Stimulated activated CD8-positive, alpha-beta memory T cell treated with anti-CD3 and anti-CD28 coated beads, Interleukin-4, amount 100 ng/mL, for 1 hour (primary cell): ENCODE measurements at regions not wholly inside any gene's neighbourhood (a gene's known extent, or its start where the extent isn't known, plus 50 kb on each side); places are given as distances from the start of the nearest gene placed in this dataset.

Source experiments
- DNase-seq, 2 donors: peaks; one replicate each; pipeline ENCODE4 v3.0.0-alpha.2; 2020; ENCODE audit warnings: low read depth in 2 of 2, low spot score in 1 of 2

DNA sequence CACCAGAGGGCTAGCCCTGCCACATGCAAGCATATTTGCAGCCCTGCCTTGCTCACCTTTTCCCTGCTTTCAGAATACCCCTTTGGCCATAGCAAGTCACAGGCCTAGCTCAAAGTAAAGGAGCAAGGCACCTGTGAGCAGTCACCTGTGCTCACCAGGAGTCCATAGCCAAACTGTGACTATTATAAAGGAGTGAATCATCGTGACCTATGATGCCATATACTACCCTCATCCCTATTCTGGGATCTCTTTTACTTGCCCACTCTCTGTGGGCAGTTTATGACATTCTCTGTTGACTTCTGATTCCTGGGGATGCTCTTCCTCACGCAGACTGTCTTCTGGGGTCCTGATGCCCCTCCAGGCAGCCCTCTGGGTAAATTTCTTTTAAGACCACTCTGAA is 200.5 kb upstream of the NLRP1 start:
- DNase-seq = no peak

GRCh38 chr17:5785338-5785737 is 201.0 kb upstream of the NLRP1 start:
- no peak for DNase-seq

DNA sequence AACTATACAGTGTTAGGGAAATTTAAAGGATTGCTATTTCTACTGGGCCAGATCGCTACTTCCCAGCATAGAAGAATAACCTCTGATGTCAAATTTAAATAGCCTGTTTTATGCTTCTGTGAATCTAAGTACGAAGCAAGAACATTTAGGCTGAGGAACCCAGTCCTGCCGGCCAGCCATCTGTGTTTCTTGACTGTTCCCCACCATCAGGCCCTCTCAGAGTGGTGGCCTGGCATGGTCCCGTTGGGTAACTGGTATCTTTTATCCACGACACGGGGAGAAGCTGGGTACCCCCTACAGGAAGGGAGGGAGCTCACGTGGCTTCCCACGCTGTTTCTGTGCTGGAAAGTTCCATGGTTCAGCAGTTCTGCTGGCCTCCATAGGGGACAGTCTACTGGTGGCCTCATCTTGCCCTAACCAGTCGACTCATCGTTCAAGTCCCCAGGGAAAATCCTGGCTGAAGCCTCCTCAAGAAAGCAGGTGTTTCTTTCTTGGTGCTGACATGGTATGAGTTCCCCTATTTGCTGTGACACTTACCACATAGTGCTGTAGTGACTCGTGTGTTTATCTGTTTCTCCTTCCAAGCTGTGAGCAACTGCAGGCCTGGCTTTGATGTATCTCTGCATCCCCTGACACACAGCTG is 201.7 kb upstream of the NLRP1 start:
- no peak for DNase-seq

DNA sequence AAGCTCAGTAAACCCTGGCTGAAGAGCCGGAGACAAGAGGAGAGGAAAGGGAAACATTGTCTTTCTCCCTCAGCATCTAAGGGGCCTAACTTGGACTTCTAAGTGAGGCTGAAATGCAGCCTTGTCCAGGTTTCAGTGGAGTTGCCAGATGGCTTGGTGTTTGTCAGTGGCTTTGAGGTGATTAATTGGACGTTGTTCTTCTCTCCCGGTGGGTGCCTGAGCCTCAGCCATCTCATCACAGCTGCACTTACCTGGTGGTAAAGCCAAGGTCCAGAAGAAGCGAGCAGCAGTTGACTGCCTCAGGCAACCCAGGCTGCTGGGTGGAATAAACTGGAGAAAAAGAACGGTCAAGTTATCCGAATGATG is 202.2 kb upstream of the NLRP1 start:
- no peak for DNase-seq

DNA sequence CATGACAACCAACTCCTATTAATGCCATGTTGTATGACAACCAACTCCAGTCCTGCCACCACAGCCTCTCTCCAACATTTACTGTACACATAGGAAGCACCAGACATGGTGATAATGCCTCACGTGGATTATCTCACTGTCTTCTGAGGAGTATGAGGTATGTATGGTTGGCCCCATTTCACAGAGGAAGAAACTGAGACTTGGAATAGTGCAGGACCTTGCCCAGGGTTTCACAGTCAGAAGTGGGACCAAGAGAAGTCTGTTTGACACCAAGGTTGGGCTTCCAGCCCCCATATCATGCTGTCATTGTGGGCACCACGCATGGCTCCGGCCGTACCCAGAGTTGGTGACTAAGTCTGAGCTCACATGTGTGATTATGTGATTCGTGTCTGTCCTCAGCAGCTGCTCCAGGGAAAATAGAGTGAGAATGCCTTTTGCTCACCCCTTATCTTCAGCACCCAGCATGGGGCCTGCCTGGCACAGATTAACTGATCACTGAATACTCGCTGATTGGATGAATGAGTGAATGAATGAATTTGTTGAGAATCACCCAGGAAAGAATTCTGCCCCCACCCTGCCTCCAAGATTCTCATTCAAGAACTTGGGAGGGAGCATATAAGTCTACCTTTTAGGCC is 204.1 kb upstream of the NLRP1 start:
- no peak for DNase-seq

DNA sequence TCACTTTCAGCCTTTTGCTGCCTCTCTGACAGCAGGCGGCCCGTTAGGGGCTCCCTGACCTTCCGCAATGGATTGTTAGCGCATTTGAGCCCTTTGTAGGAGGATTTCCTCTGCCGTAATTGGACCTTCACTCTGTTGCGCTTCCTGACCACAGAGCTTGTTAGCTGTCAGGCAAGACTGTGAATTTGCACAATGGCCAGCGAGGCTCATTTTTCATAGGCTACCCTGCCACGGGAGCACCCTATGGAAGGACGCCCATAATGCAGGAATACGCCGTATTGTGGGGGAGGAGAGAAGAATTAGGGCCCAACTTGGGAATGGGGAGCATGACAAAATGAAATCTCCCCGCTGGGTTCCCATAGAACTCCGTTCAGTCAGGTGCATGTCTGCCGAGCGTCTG is 205.2 kb upstream of the NLRP1 start:
- DNase-seq = no peak

- DNase-seq = no peak
Observed at GRCh38 chr17:5793157-5793556, 208.8 kb upstream of the NLRP1 start.

DNA sequence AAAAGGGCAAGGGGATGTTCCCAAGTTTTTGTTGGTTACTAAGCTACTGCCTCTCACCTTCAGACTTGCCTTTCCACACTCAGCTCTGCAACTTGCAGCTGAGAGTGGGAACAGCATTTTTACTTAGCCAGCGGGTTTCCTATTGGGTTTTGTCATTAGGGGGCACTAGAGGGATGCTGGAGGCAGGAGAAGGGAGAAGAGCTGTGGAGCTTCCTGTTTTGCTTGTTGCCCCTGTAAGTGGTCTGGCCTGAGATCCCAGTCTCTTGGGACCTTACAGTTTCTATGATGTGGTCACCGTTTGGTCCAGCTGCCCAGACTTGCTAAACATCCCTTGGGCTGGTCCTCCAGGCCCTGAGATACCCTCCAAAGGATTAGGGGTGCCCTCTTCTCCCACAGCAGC is 209.6 kb upstream of the NLRP1 start:
- no peak for DNase-seq

GRCh38 chr17:5794385-5794784 is 210.1 kb upstream of the NLRP1 start:
- DNase-seq = no peak

DNA sequence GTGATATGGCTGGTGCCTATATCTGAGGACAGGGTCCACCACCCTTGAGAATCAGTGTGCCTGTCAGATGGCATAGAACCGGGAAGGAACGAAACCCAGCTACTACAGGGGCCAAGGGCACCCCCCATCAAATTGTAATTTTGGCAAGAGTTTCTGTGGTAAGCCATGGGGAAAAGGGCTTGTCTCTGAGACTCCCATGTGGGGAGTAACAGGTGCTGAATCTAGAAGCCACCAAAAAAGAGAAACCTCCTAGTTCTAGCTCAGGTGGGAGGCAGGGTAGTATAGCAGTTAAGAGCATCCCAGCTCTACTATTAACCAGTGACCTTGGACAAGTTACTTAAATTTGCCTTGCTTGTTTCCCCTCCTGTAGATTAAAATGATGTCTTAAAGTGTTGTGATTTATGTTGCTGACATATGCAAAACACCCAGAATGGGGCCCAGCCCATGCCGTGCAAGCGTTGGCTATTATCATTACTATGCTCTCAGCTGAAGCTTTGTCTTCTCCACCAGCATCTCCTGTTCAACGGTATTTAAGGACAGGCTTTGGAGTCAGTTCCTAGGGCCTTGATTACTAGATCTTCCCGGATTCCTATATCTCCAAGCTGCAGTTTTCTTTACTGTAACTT is 210.7 kb upstream of the NLRP1 start:
- DNase-seq = no peak

DNA sequence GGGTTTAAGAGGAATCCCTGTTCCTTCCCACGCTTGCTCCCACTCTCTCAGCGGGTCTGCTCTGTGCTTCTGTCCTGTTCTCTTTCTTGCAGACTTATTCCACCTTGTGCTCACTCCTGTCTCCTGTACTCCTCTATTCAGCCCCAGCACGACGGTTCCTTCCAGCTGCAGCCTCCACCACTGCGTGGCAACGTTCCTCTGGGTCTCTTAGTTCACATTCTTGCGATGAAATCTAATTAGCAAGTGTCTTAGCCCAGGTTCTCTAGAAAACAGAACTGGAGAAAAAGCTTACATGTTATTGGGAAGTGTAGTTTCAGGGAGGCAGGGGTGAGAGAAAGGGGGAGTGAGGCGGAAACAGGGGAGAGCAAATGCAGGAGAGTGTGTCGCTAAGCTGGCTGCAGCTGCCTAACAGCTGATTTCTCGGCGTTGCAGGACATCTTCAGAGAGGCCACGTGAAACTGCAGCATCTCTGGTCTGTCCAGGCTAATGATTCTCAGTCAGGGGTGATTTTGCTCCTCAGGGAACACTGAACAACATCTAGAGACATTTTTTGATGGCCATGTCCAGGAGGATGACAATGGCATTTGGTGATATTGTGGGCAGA is 213.2 kb upstream of the NLRP1 start:
- DNase-seq = no peak

- no peak for DNase-seq
Observed at GRCh38 chr17:5798094-5798493, 213.8 kb upstream of the NLRP1 start.

- no peak for DNase-seq
Observed at GRCh38 chr17:5800131-5800530, 215.8 kb upstream of the NLRP1 start.

DNA sequence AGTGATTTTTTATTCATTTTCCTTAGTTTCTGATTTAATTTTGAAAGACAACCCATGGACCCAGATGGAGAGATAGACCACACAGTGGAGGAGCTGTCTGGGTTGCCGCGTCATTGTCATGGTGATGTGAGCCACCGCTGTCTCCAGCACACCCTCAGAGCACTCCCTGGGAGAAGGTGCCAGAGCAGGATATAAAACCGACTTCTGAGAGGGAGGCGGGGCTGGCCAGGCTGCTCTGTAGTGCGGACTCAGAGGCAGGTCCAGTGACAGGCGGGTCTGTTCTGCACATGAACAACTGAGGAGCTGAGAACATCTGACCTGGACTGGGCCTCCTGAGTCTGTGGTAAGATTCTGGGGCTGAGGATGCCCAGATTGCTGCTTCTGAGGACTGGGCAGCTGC is 216.3 kb upstream of the NLRP1 start:
- no peak for DNase-seq

- no peak for DNase-seq
Observed at GRCh38 chr17:5804251-5804650, 219.9 kb upstream of the NLRP1 start.

DNA sequence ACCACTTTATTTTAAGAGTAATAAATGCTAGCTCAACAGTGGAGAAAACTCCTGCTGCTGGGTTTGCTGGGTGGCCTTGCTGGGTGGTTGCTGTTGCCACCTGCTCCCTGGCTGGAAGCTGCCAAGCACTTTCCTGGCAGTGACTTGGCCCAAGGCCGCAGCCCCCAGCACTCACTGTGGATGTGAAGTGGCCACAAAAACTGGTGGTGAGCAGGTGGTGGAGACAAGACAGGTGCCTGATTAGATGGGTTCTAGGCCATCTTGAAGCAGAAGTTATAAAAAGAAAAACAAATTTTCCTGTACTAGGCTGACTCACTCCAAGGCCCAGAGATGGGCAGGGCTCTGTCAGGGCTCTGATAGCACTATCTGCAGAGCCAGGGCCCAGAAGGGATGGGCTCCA is 224.7 kb upstream of the NLRP1 start:
- no peak for DNase-seq

DNA sequence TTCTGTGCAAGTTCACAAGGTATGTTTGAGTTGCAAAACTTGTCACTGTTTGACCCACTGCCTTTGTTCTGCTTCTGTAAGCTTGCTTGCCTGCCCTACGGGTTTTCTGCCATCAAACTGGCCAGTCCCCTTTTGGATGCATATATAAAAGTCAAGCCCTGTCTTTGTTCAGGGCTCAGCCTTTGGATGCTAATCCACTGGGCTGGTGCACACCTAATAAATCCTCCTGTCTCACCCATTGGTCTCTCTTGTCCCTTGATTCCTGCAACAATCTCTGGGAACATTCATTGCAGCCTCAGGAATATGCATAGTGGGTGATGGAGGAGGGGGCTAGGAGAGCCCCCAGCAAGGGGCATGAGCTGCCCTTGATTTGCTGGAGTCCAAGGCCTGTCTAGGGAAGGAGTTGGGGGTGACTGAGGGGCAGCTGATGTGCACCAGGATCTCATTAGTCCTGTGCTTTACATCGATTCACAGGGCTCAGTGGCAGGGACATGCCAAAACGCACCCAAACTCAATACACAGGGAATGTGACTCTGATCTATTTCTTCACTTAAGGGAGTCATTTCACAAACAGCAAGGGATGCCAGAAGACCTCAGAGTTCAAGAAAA is 225.4 kb upstream of the NLRP1 start:
- no peak for DNase-seq

- DNase-seq = no peak
Observed at GRCh38 chr17:5812590-5812989, 228.3 kb upstream of the NLRP1 start.

DNA sequence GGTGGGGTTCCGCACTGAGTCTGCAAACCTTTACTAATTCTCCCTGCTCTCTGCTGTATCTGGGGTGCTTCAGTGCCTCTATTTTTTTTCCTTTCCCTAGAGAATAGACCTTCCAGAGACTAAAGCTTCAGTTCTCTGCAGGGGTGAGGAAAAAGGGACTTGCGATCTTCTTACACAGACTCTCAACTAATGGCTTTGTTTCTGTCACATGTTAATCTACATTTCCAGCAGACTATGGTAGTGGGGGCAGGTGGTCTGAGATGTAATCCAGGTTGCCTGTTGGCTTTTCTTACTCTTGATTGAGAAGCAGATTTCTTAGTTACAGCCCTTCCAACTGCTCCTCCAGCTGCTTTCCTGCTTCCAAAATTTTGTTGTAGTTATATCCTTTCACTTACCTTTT is 229.0 kb upstream of the NLRP1 start:
- DNase-seq = no peak

GRCh38 chr17:5815396-5815795 is 231.1 kb upstream of the NLRP1 start:
- no peak for DNase-seq

- DNase-seq = no peak
Observed at GRCh38 chr17:5816491-5817070, 232.3 kb upstream of the NLRP1 start.
